Smooth muscle cell (in vitro differentiated cells): ENCODE measurements at regions not wholly inside any gene's neighbourhood (a gene's known extent, or its start where the extent isn't known, plus 50 kb on each side); places are given as distances from the start of the nearest gene placed in this dataset.
"Not testable (repeated sequence)": the region's sequence is repeated elsewhere in the genome, so short reads cannot be mapped to it uniquely, and the experiment has no call there.

Experiments
- DNase-seq: peaks from one replicate; lab custom pipeline; 2025; ENCODE audit not compliant: unreplicated experiment; lab: John Stamatoyannopoulos, UW
- H2AFZ ChIP-seq: fragments of 200-600 bp; sonication (generic); 2 replicates; pipeline ENCODE4 v1.6.0; 2016; ENCODE audit warnings: antibody characterized with exemption, low read depth, mild to moderate bottlenecking
- H3F3A ChIP-seq: fragments of 200-600 bp; sonication (generic); 2 replicates; pipeline ENCODE4 v1.6.0; 2017; ENCODE audit warnings: antibody characterized with exemption, low read depth
- H3K27ac ChIP-seq: fragments of 200-600 bp; sonication (generic); 2 replicates; pipeline ENCODE4 v1.5.1; 2016; ENCODE audit warnings: low read depth, mild to moderate bottlenecking
- H3K27me3 ChIP-seq: fragments of 200-600 bp; sonication (generic); 2 replicates; pipeline ENCODE4 v1.6.1; 2016; ENCODE audit warnings: low read depth, mild to moderate bottlenecking
- H3K36me3 ChIP-seq: fragments of 200-600 bp; sonication (generic); 2 replicates; pipeline ENCODE4 v1.5.1; 2016; ENCODE audit warnings: low read depth
- H3K4me1 ChIP-seq: fragments of 200-600 bp; sonication (generic); 2 replicates; pipeline ENCODE4 v1.5.1; 2016; ENCODE audit warnings: low read depth
- H3K4me2 ChIP-seq: fragments of 200-600 bp; sonication (generic); 2 replicates; pipeline ENCODE4 v1.6.0; 2016; ENCODE audit warnings: mild to moderate bottlenecking
- H3K4me3 ChIP-seq: fragments of 200-600 bp; sonication (generic); 2 replicates; pipeline ENCODE4 v1.5.1; 2016; ENCODE audit warnings: mild to moderate bottlenecking
- H3K79me2 ChIP-seq: fragments of 200-600 bp; sonication (generic); 2 replicates; pipeline ENCODE4 v1.6.0; 2016; ENCODE audit warnings: low read depth, mild to moderate bottlenecking
- H3K9ac ChIP-seq: fragments of 200-600 bp; sonication (generic); 2 replicates; pipeline ENCODE4 v1.6.0; 2016; ENCODE audit warnings: low read depth
- H3K9me3 ChIP-seq: fragments of 200-600 bp; sonication (generic); replicated peaks from 2 replicates; pipeline ENCODE4 v1.5.1; 2016; ENCODE audit warnings: low read depth
- H4K20me1 ChIP-seq: fragments of 200-600 bp; sonication (generic); 2 replicates; pipeline ENCODE4 v1.6.0; 2016; ENCODE audit warnings: low read depth
- WGBS: methylation state at CpG from one replicate; pipeline ENCODE4 v1.1.7; 2016; ENCODE audit warnings: low lambda C conversion rate; 5-methylcytosine and 5-hydroxymethylcytosine counted together
- TF ChIP-seq, protein P1 (sequence below): fragments of 200-600 bp; sonication (generic); IDR thresholded peaks from 2 replicates; pipeline ENCODE4 v1.5.1; 2017; ENCODE audit warnings: borderline replicate concordance, mild to moderate bottlenecking, antibody characterized with exemption; ENCODE audit not compliant: insufficient read depth, poor library complexity, severe bottlenecking

DNA sequence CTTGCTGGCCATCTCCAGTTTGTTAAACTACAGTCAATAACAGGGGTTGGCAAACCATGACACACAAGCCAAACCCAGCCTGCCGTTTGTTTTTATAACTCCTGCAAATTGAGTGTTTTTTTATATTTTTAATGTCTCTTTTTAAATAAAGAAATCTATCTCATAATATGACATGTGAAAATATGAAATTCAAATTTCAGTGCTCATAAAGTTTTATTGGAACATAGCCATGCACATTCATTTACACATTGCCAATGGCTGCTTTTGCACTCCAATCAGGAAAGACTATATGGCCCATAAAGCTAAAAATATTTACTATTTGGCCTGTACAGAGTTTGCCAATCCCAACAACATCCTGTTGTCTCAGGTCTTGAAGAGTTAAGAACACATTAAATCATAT, 129.0 kb upstream of the SRSF6 start:
- no peak overlapping the region for H3K4me2 ChIP-seq
- H3F3A ChIP-seq = no peaks in the 10 kb centered on the region
- no peak for DNase-seq
- H4K20me1 ChIP-seq = no peaks in the 10 kb centered on the region
- no peaks in the 10 kb centered on the region for H3K9me3 ChIP-seq
- H3K9ac ChIP-seq = no peak overlapping the region
- WGBS = 92% methylated on average over 1 of the region's 1 CpG
- H3K27ac ChIP-seq = no peak overlapping the region
- no peak overlapping the region for H2AFZ ChIP-seq
- H3K4me3 ChIP-seq = no peak overlapping the region
- TF ChIP-seq, protein P1, sequence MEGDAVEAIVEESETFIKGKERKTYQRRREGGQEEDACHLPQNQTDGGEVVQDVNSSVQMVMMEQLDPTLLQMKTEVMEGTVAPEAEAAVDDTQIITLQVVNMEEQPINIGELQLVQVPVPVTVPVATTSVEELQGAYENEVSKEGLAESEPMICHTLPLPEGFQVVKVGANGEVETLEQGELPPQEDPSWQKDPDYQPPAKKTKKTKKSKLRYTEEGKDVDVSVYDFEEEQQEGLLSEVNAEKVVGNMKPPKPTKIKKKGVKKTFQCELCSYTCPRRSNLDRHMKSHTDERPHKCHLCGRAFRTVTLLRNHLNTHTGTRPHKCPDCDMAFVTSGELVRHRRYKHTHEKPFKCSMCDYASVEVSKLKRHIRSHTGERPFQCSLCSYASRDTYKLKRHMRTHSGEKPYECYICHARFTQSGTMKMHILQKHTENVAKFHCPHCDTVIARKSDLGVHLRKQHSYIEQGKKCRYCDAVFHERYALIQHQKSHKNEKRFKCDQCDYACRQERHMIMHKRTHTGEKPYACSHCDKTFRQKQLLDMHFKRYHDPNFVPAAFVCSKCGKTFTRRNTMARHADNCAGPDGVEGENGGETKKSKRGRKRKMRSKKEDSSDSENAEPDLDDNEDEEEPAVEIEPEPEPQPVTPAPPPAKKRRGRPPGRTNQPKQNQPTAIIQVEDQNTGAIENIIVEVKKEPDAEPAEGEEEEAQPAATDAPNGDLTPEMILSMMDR = no peak
- H3K27me3 ChIP-seq = no peaks in the 10 kb centered on the region
- no peaks in the 10 kb centered on the region for H3K79me2 ChIP-seq
- no peaks in the 10 kb centered on the region for H3K36me3 ChIP-seq
- H3K4me1 ChIP-seq = no peaks in the 10 kb centered on the region

DNA sequence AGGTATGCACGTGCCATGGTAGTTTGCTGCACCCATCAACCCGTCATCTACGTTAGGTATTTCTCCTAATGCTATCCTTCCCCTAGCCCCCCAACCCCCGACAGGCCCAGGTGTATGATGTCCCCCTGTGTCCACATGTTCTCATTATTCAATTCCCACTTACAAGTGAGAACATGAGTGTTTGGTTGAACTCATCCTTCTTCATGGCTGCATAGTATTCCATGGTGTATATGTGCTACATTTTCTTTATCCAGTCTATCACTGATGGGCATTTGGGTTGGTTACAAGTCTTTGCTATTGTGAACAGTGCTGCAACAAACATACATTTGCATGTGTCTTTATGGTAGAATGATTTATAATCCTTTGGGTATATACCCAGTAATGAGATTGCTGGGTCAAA, 130.5 kb upstream of the SRSF6 start:
- not testable (repeated sequence) for H3K9ac ChIP-seq, H3K9me3 ChIP-seq, H3K4me2 ChIP-seq, H3K27ac ChIP-seq, H3K79me2 ChIP-seq, H3K36me3 ChIP-seq, H3K4me1 ChIP-seq, H3K4me3 ChIP-seq, H2AFZ ChIP-seq, DNase-seq, H3K27me3 ChIP-seq, H4K20me1 ChIP-seq, H3F3A ChIP-seq
- WGBS = 96% methylated on average over 4 of the region's 4 CpGs

DNA sequence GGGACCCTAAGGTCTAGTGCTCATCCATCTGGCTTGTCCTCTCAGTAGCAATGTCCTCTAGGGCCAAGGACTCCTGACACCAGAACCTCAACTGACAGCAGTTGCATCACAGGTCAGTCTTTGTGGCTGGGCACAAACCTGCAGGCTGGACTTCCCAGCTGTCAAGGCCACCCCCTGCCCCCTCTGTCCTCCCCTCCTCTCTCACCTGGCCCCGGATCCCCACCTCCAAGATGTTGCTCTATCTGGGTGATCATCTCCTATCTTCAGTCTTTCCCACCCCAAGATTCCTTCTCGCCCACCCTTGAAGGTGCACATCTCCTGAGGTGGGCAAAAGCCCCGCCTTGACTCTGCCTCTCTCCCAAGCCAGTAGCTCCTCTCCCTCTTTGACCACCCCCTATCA, 131.8 kb upstream of the SRSF6 start:
- 60% methylated on average over 3 of the region's 3 CpGs for WGBS
- Histone ChIP-seq H3K4me2 (no peak overlapping the region), H3K79me2 (no peaks in the 10 kb centered on the region), H3K36me3 (no peaks in the 10 kb centered on the region), H3K27me3 (no peaks in the 10 kb centered on the region), H3K27ac (no peak overlapping the region), H4K20me1 (no peaks in the 10 kb centered on the region), H3K9ac (no peak overlapping the region), H2AFZ (no peak overlapping the region), H3K4me3 (no peak overlapping the region), H3K9me3 (no peaks in the 10 kb centered on the region), H3F3A (no peaks in the 10 kb centered on the region), H3K4me1 (no peaks in the 10 kb centered on the region)
- DNase-seq = no peak
- TF ChIP-seq, protein P1 = no peak

DNA sequence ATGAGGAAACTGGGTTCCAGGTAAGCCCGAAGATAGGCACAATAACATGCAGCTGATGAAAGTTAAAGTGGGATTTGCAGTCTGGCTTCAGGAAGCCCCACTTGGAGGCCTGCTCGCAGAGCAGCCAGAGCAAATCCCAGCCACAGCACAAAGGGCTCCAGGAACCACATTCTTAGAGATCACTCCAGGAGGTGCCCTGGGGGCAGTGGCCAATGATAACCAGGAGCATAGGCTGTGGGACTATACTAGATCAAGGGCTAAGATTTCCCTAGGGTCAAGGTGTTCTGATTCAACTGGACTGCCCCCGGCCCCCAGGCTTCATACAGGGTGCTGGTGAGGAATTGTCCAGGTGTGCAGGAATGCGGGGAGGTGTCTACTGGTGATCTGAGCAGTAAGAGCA, 133.9 kb upstream of the PTPRT start:
- DNase-seq = no peak
- Histone ChIP-seq H2AFZ (no peak overlapping the region), H3K9ac (no peak overlapping the region), H3F3A (no peaks in the 10 kb centered on the region), H3K36me3 (no peaks in the 10 kb centered on the region), H3K4me3 (no peak overlapping the region), H3K4me2 (no peak overlapping the region), H3K79me2 (no peaks in the 10 kb centered on the region), H3K9me3 (no peaks in the 10 kb centered on the region), H3K27ac (no peak overlapping the region), H3K4me1 (no peaks in the 10 kb centered on the region), H4K20me1 (no peaks in the 10 kb centered on the region), H3K27me3 (no peaks in the 10 kb centered on the region)
- TF ChIP-seq, protein P1 = no peak
- WGBS = 82% methylated on average over 4 of the region's 4 CpGs
